SK-N-SH (cell line): ENCODE measurements at regions not wholly inside any gene's neighbourhood (a gene's known extent, or its start where the extent isn't known, plus 50 kb on each side); places are given as distances from the start of the nearest gene placed in this dataset.
A peak's percentile ranks its signal among the peaks of the same experiment; 100 is the strongest.

Experiments
- CTCF ChIA-PET: fragments of 300-600, 350-600 bp; formaldehyde crosslinking; extraction: SDS; loops from one replicate; lab custom pipeline; 2021; lab: Yijun Ruan, JAX
- POLR2A ChIA-PET: fragments of 350-600 bp; sonication (Branson Sonifier 250); formaldehyde crosslinking; extraction: SDS; loops from one replicate; lab custom pipeline; 2020; ENCODE audit warnings: antibody characterized with exemption, inconsistent platforms; lab: Yijun Ruan, JAX
- DNase-seq: peaks from one replicate; pipeline ENCODE4 v3.0.0; 2012
- H2AFZ ChIP-seq: fragments of 200-600 bp; sonication (generic); 2 replicates; pipeline ENCODE4 v1.8.1; 2016; ENCODE audit warnings: antibody characterized with exemption, mild to moderate bottlenecking, low read depth
- H3F3A ChIP-seq: fragments of 200-600 bp; sonication (generic); replicated peaks from 2 replicates; pipeline ENCODE3; 2016; ENCODE audit warnings: antibody characterized with exemption, mild to moderate bottlenecking; ENCODE audit not compliant: insufficient read depth
- H3K27ac ChIP-seq, 2 experiments: fragments of 200-500 bp in 1 of 2; fragments of 200-600 bp in 1 of 2; sonication (Bioruptor generic) in 1 of 2; sonication (generic), shearing (Covaris generic) in 1 of 2; 2 replicates each; pipeline versions ENCODE4 v1.5.1 to v1.6.1; 2014 to 2016; ENCODE audit warnings: low read depth in 2 of 2, inconsistent platforms in 1 of 2, low read length in 1 of 2, mild to moderate bottlenecking in 1 of 2, mixed read lengths in 1 of 2
- H3K27me3 ChIP-seq: fragments of 200-600 bp; sonication (generic), shearing (Covaris generic); 2 replicates; pipeline ENCODE4 v1.6.1; 2016; ENCODE audit warnings: mixed run types; ENCODE audit not compliant: insufficient read depth
- H3K36me3 ChIP-seq, 2 experiments: fragments of 200-500 bp in 1 of 2; fragments of 200-600 bp in 1 of 2; sonication (Bioruptor generic) in 1 of 2; sonication (generic) in 1 of 2; replicated peaks in 1 of 2; 2 replicates each; pipeline versions ENCODE3 to v1.5.1; 2014 to 2016; ENCODE audit warnings: low read length in 1 of 2, mild to moderate bottlenecking in 1 of 2; ENCODE audit not compliant: insufficient read depth in 2 of 2, control insufficient read depth in 1 of 2
- H3K4me1 ChIP-seq, 2 experiments: fragments of 200-500 bp in 1 of 2; fragments of 200-600 bp in 1 of 2; sonication (Bioruptor generic) in 1 of 2; sonication (generic), shearing (Covaris generic) in 1 of 2; 2 replicates each; pipeline versions ENCODE4 v1.5.1 to v1.6.1; 2014 to 2016; ENCODE audit warnings: low read depth in 1 of 2, low read length in 1 of 2, mixed run types in 1 of 2; ENCODE audit not compliant: insufficient read depth in 2 of 2, control insufficient read depth in 1 of 2
- H3K4me2 ChIP-seq: fragments of 200-600 bp; sonication (generic), shearing (Covaris generic); 2 replicates; pipeline ENCODE4 v1.6.1; 2017; ENCODE audit warnings: mixed run types
- H3K4me3 ChIP-seq, 2 experiments: fragments of 200-500 bp in 1 of 2; fragments of 200-600 bp in 1 of 2; sonication (Bioruptor generic) in 1 of 2; sonication (generic), shearing (Covaris generic) in 1 of 2; 2 replicates each; pipeline versions ENCODE4 v1.5.1 to v1.8.1; 2014 to 2016; ENCODE audit warnings: low read depth in 2 of 2, inconsistent platforms in 1 of 2, low read length in 1 of 2, mild to moderate bottlenecking in 1 of 2, mixed read lengths in 1 of 2, moderate library complexity in 1 of 2
- H3K79me2 ChIP-seq: fragments of 200-600 bp; sonication (generic); 2 replicates; pipeline ENCODE4 v1.8.1; 2017; ENCODE audit warnings: mild to moderate bottlenecking; ENCODE audit not compliant: insufficient read depth
- H3K9ac ChIP-seq: fragments of 200-600 bp; sonication (generic); 2 replicates; pipeline ENCODE4 v1.6.1; 2017; ENCODE audit warnings: mixed run types
- H3K9me2 ChIP-seq: fragments of 200-600 bp; sonication (generic); 2 replicates; pipeline ENCODE4 v1.6.1; 2017; ENCODE audit warnings: mixed run types
- H3K9me3 ChIP-seq: fragments of 200-600 bp; sonication (generic); 2 replicates; pipeline ENCODE4 v1.6.1; 2017; ENCODE audit warnings: mixed run types, mild to moderate bottlenecking, moderate library complexity
- H4K20me1 ChIP-seq: fragments of 200-600 bp; sonication (generic); 2 replicates; pipeline ENCODE4 v1.6.1; 2017; ENCODE audit warnings: mild to moderate bottlenecking, mixed run types; ENCODE audit not compliant: insufficient read depth
- MAX ChIP-seq: IDR thresholded peaks from 2 replicates; pipeline ENCODE4 v1.4.0; 2012; ENCODE audit warnings: low read depth
- MEF2A ChIP-seq: IDR thresholded peaks from 2 replicates; pipeline ENCODE4 v1.4.0; 2012; ENCODE audit warnings: low read depth, borderline replicate concordance
- MXI1 ChIP-seq: IDR thresholded peaks from 2 replicates; pipeline ENCODE4 v1.6.1; 2012; ENCODE audit warnings: mild to moderate bottlenecking, low read depth, low read length, improper control_type of control experiment
- RAD21 ChIP-seq: IDR thresholded peaks from 2 replicates; pipeline ENCODE4 v1.6.1; 2012; ENCODE audit warnings: mild to moderate bottlenecking, low read length
- RCOR1 ChIP-seq: fragments of 150-350 bp; IDR thresholded peaks from 2 replicates; pipeline ENCODE4 v1.6.1; 2017; ENCODE audit warnings: antibody characterized with exemption, low read length
- SIN3A ChIP-seq: IDR thresholded peaks from 2 replicates; pipeline ENCODE4 v1.6.1; 2012; ENCODE audit warnings: low read depth, mild to moderate bottlenecking, low read length, moderate library complexity, borderline replicate concordance
- TEAD4 ChIP-seq: IDR thresholded peaks from 2 replicates; pipeline ENCODE4 v1.4.0; 2012; ENCODE audit warnings: mild to moderate bottlenecking, borderline replicate concordance; ENCODE audit not compliant: insufficient read depth
- ZBTB33 ChIP-seq: IDR thresholded peaks from 2 replicates; pipeline ENCODE4 v1.4.0; 2012; ENCODE audit warnings: low read depth, borderline replicate concordance
- WGBS: methylation state at CpG from one replicate; pipeline ENCODE4 v1.1.6; 2017; ENCODE audit warnings: low lambda C conversion rate; 5-methylcytosine and 5-hydroxymethylcytosine counted together

- TF ChIP-seq ZBTB33 (no peak), TEAD4 (no peak), MEF2A (no peak), MAX (peak; percentile 58; the same call in 1 of the 2 replicates), RAD21 (no peak)
- TF ChIP-seq, all 33 proteins: peak for 5
These were observed 134.0 kb upstream of the BARHL2 start (continued) for GRCh38 chr1:90850898-90851710.

GRCh38 chr1:90850181-90850897, 133.2 kb upstream of the BARHL2 start:
- Histone ChIP-seq H3K27ac (peak overlapping the region in 1 of 2 experiments; percentile 9; a peak in 1 of 4 replicates), H3K9me3 (no peaks in the 10 kb centered on the region), H3F3A (no peaks in the 10 kb centered on the region), H3K4me3 (peak overlapping the region; percentile 87 to 91), H3K27me3 (no peaks in the 10 kb centered on the region), H3K36me3 (no peaks in the 10 kb centered on the region), H3K9me2 (no peaks in the 10 kb centered on the region), H4K20me1 (no peaks in the 10 kb centered on the region), H3K4me1 (peaks cover 0 to 5% of the 10 kb centered on the region in 2 experiments; a peak in 2 of 4 replicates), H3K79me2 (no peaks in the 10 kb centered on the region), H2AFZ (peak overlapping the region; percentile 98), H3K9ac (peak overlapping the region; percentile 70), H3K4me2 (peak overlapping the region; percentile 93)
- 17% methylated on average over 19 of the region's 19 CpGs for WGBS
- TF ChIP-seq SIN3A = no peak
- TF ChIP-seq MAX = 0 out of 2 replicates have a peak, but pooled peaks have one; percentile 11
- TF ChIP-seq TEAD4 = no peak
- peak; percentile 63 for DNase-seq
- POLR2A ChIA-PET = interaction anchor here (0.9 kb wide), 2 partner anchors 18 to 124 kb away, joined by 3 read pairs; no protein-coding TSS in a partner anchor
- CTCF ChIA-PET = interaction anchor here (0.7 to 2.8 kb wide), 12 partner anchors 8 to 316 kb away, joined by 3 to 17 read pairs (median 4); no protein-coding TSS in a partner anchor

GRCh38 chr1:90841473-90841872, 124.4 kb upstream of the BARHL2 start:
- H3K79me2 ChIP-seq = no peaks in the 10 kb centered on the region
- no peaks in the 10 kb centered on the region for H3K27me3 ChIP-seq
- no peak for DNase-seq
- H3K9me2 ChIP-seq = no peaks in the 10 kb centered on the region
- no peaks in the 10 kb centered on the region for H3K9me3 ChIP-seq
- no peaks in the 10 kb centered on the region for H3K36me3 ChIP-seq
- H3K4me1 ChIP-seq = no peaks in the 10 kb centered on the region
- H2AFZ ChIP-seq = no peak overlapping the region
- H3K4me2 ChIP-seq = no peak overlapping the region
- ChIA-PET POLR2A (no interaction called here), CTCF (interaction anchor here (1.8 kb wide), 1 partner anchor 9 kb away, joined by 4 read pairs; no protein-coding TSS in a partner anchor)
- H3K4me3 ChIP-seq = no peak overlapping the region
- no peaks in the 10 kb centered on the region for H3F3A ChIP-seq
- H4K20me1 ChIP-seq = no peaks in the 10 kb centered on the region
- no peak overlapping the region for H3K9ac ChIP-seq
- no peak overlapping the region for H3K27ac ChIP-seq
- TF ChIP-seq TEAD4 (no peak), RCOR1 (no peak), MXI1 (no peak), RAD21 (no peak)
- 86% methylated on average over 15 of the region's 21 CpGs for WGBS
